Activated CD4-positive, alpha-beta T cell treated with anti-CD3 and anti-CD28 coated beads, Interleukin-2, amount 50 U/mL, for 48 hours (primary cell): ENCODE measurements at regions not wholly inside any gene's neighbourhood (a gene's known extent, or its start where the extent isn't known, plus 50 kb on each side); places are given as distances from the start of the nearest gene placed in this dataset.
"Not testable (repeated sequence)": the region's sequence is repeated elsewhere in the genome, so short reads cannot be mapped to it uniquely, and the experiment has no call there.

Source experiments
- DNase-seq, 2 experiments: peaks; one replicate each; pipeline ENCODE4 v3.0.0-alpha.2; 2020

GRCh38 chr5:91635950-91636734 lies 253.0 kb upstream of the ARRDC3 start:
- DNase-seq, result no peak

- DNase-seq, result no peak
Observed at GRCh38 chr5:91632871-91633270, 249.8 kb upstream of the ARRDC3 start.

- DNase-seq, result no peak
Observed at GRCh38 chr5:91611746-91612145, 228.6 kb upstream of the ARRDC3 start.

GRCh38 chr5:91607675-91608074 lies 224.6 kb upstream of the ARRDC3 start:
- DNase-seq, result no peak

- no peak for DNase-seq
Observed at GRCh38 chr5:91599863-91600262, 216.7 kb upstream of the ARRDC3 start.

GRCh38 chr5:91598216-91598615 lies 215.1 kb upstream of the ARRDC3 start:
- no peak for DNase-seq

GRCh38 chr5:91595424-91595823 lies 212.3 kb upstream of the ARRDC3 start:
- DNase-seq, result no peak

- DNase-seq, result no peak
Observed at GRCh38 chr5:91591076-91591475, 208.0 kb upstream of the ARRDC3 start.

GRCh38 chr5:91586232-91586631 lies 203.1 kb upstream of the ARRDC3 start:
- DNase-seq, result no peak

GRCh38 chr5:91584352-91584751 lies 201.2 kb upstream of the ARRDC3 start:
- no peak for DNase-seq

GRCh38 chr5:91566012-91566411 lies 182.9 kb upstream of the ARRDC3 start:
- not testable (repeated sequence) for DNase-seq

GRCh38 chr5:91562922-91563321 lies 179.8 kb upstream of the ARRDC3 start:
- DNase-seq, result no peak

GRCh38 chr5:91541696-91542095 lies 158.6 kb upstream of the ARRDC3 start:
- DNase-seq, result no peak

GRCh38 chr5:91538179-91538578 lies 155.1 kb upstream of the ARRDC3 start:
- DNase-seq, result no peak

GRCh38 chr5:91535499-91535898 lies 152.4 kb upstream of the ARRDC3 start:
- no peak for DNase-seq

GRCh38 chr5:91534332-91534731 lies 151.2 kb upstream of the ARRDC3 start:
- DNase-seq, result no peak

GRCh38 chr5:91532779-91533178 lies 149.7 kb upstream of the ARRDC3 start:
- DNase-seq, result no peak

- no peak for DNase-seq
Observed at GRCh38 chr5:91532281-91532680, 149.2 kb upstream of the ARRDC3 start.

- no peak for DNase-seq
Observed at GRCh38 chr5:91528831-91529230, 145.7 kb upstream of the ARRDC3 start.

- DNase-seq, result no peak
Observed at GRCh38 chr5:91521785-91522184, 138.7 kb upstream of the ARRDC3 start.

GRCh38 chr5:91521334-91521733 lies 138.2 kb upstream of the ARRDC3 start:
- DNase-seq, result no peak

GRCh38 chr5:91514400-91514799 lies 131.3 kb upstream of the ARRDC3 start:
- no peak for DNase-seq

GRCh38 chr5:91503321-91503720 lies 120.2 kb upstream of the ARRDC3 start:
- DNase-seq, result no peak

- DNase-seq, result no peak
Observed at GRCh38 chr5:91500758-91501157, 117.6 kb upstream of the ARRDC3 start.

GRCh38 chr5:91499943-91500531 lies 116.9 kb upstream of the ARRDC3 start:
- no peak for DNase-seq
